Upper lobe of right lung (tissue), 1 donor: ENCODE measurements at regions not wholly inside any gene's neighbourhood (a gene's known extent, or its start where the extent isn't known, plus 50 kb on each side); places are given as distances from the start of the nearest gene placed in this dataset.

Experiments used
- ATAC-seq: fragments of 200-7000 bp; cut with Tn5 transposase; one replicate; pipeline ENCODE4 v1.9.1; 2020; ENCODE audit warnings: mild to moderate bottlenecking, moderate library complexity
- DNase-seq: peaks from one replicate; pipeline ENCODE4 v3.0.0-alpha.2; 2020
- H3K27ac ChIP-seq: fragments of 200-600 bp; one replicate; pipeline ENCODE4 v1.8.0; 2022
- H3K27me3 ChIP-seq: fragments of 200-600 bp; one replicate; pipeline ENCODE4 v1.8.0; 2022; ENCODE audit warnings: mild to moderate bottlenecking
- H3K36me3 ChIP-seq: fragments of 200-600 bp; one replicate; pipeline ENCODE4 v1.8.0; 2022
- H3K4me1 ChIP-seq: fragments of 200-600 bp; one replicate; pipeline ENCODE4 v1.8.0; 2022
- H3K4me3 ChIP-seq: fragments of 200-600 bp; one replicate; pipeline ENCODE4 v1.8.0; 2022; ENCODE audit warnings: mild to moderate bottlenecking
- H3K9me3 ChIP-seq: fragments of 200-600 bp; one replicate; pipeline ENCODE4 v1.8.0; 2022
- intact Hi-C: fragments of 100-400 bp; cut with DNase I; formaldehyde crosslinking; loops from one replicate; pipeline ENCODE4 v1.11.0; 2022
- TF ChIP-seq, protein P1 (sequence below): fragments of 200-600 bp; IDR thresholded peaks from one replicate; pipeline ENCODE4 v1.8.0; 2022; ENCODE audit warnings: antibody characterized with exemption
- donor health status: DM: no; HTN: yes; CAD: no; lungs with severe emphysema.

DNA sequence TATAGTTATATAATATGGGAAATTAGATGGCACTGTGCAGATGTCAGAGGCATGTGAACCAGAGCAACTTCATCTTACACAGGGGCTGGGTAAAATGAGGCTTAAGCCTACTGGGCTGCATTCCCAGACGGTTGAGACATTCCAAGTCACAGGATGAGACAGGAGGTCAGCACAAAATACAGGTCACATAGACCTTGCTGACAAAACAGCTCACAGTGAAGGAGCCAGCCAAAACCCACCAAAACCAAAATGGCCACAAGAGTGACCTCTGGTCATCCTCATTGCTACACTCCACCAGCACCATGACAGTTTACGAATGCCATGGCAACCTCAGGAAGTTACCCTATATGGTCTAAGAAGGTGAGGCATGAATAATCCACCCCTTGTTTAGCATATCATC lies 479.4 kb downstream of the TLR4 start:
- Histone ChIP-seq H3K9me3 (no peaks in the 10 kb centered on the region), H3K4me1 (no peaks in the 10 kb centered on the region), H3K4me3 (no peak overlapping the region), H3K27ac (no peak overlapping the region), H3K36me3 (no peaks in the 10 kb centered on the region), H3K27me3 (no peaks in the 10 kb centered on the region)
- no peak for ATAC-seq
- TF ChIP-seq, protein P1, sequence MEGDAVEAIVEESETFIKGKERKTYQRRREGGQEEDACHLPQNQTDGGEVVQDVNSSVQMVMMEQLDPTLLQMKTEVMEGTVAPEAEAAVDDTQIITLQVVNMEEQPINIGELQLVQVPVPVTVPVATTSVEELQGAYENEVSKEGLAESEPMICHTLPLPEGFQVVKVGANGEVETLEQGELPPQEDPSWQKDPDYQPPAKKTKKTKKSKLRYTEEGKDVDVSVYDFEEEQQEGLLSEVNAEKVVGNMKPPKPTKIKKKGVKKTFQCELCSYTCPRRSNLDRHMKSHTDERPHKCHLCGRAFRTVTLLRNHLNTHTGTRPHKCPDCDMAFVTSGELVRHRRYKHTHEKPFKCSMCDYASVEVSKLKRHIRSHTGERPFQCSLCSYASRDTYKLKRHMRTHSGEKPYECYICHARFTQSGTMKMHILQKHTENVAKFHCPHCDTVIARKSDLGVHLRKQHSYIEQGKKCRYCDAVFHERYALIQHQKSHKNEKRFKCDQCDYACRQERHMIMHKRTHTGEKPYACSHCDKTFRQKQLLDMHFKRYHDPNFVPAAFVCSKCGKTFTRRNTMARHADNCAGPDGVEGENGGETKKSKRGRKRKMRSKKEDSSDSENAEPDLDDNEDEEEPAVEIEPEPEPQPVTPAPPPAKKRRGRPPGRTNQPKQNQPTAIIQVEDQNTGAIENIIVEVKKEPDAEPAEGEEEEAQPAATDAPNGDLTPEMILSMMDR = no peak
- DNase-seq = no peak
- intact Hi-C loops = no loop called here

- DNase-seq (no peak), ATAC-seq (no peak)
- intact Hi-C loops = no loop called here
Observed at GRCh38 chr9:118187408-118187807, 483.2 kb downstream of the TLR4 start.

DNA sequence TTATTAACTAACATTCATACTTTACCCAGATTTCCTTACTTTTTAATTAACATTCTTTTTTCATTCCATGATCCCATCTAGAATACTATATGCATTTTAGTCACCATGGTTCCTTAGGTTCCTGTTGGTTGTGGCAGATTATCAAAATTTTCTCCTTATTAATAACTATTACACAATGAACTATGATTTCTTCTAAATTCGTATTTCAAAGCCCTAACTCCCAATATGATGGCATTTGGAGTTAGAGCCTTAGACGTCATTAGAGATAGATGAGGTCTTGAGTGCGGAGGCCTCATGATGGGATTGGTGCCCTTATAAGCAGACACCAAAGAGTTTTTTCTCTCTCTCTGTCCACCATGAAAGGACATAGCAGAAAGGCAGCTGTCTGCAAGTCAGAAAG lies 485.4 kb downstream of the TLR4 start:
- DNase-seq (no peak), ATAC-seq (no peak)
- H3K27ac ChIP-seq = no peak overlapping the region
- TF ChIP-seq, protein P1 = no peak
- H3K4me3 ChIP-seq = no peak overlapping the region
- intact Hi-C loops = no loop called here
- no peaks in the 10 kb centered on the region for H3K9me3 ChIP-seq
- no peaks in the 10 kb centered on the region for H3K27me3 ChIP-seq
- H3K36me3 ChIP-seq = no peaks in the 10 kb centered on the region
- H3K4me1 ChIP-seq = no peaks in the 10 kb centered on the region

More at GRCh38 chr9:118187408-118187807, 483.2 kb downstream of the TLR4 start:
- H3K4me1 ChIP-seq = no peaks in the 10 kb centered on the region
- H3K27ac ChIP-seq = no peak overlapping the region
- TF ChIP-seq, protein P1 = no peak
- no peaks in the 10 kb centered on the region for H3K36me3 ChIP-seq
- H3K27me3 ChIP-seq = no peaks in the 10 kb centered on the region
- H3K4me3 ChIP-seq = no peak overlapping the region
- no peaks in the 10 kb centered on the region for H3K9me3 ChIP-seq

DNA sequence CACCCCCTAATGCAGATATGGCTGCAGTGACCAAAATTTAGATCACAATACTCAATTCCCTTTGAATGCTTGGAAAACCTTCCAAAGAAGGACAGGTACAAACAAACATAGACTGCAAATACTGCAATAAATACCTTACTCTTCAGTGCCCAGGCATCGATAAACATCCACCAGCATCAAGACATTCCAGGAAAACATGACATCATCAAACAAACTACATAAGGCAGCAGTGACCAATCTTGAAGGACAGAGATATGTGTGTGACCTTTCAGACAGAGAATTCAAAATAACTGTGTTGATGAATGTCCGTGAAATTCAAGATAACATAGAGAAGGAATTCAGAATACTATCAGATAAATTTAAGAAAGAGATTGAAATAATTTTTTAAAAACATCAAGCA lies 488.6 kb downstream of the TLR4 start:
- Histone ChIP-seq H3K27me3 (no peaks in the 10 kb centered on the region), H3K36me3 (no peaks in the 10 kb centered on the region), H3K4me3 (no peak overlapping the region), H3K27ac (no peak overlapping the region), H3K9me3 (peaks cover 5% of the 10 kb centered on the region), H3K4me1 (no peaks in the 10 kb centered on the region)
- ATAC-seq (no peak), DNase-seq (no peak)
- TF ChIP-seq, protein P1 = no peak
- intact Hi-C loops = no loop called here

- no peaks in the 10 kb centered on the region for H3K36me3 ChIP-seq
- ATAC-seq = no peak
- TF ChIP-seq, protein P1 = no peak
- intact Hi-C loops = no loop called here
- H3K27me3 ChIP-seq = no peaks in the 10 kb centered on the region
- no peak for DNase-seq
- H3K27ac ChIP-seq = no peak overlapping the region
- H3K4me3 ChIP-seq = no peak overlapping the region
- no peaks in the 10 kb centered on the region for H3K4me1 ChIP-seq
- no peaks in the 10 kb centered on the region for H3K9me3 ChIP-seq
Observed at GRCh38 chr9:118209343-118209742, 505.1 kb downstream of the TLR4 start.

DNA sequence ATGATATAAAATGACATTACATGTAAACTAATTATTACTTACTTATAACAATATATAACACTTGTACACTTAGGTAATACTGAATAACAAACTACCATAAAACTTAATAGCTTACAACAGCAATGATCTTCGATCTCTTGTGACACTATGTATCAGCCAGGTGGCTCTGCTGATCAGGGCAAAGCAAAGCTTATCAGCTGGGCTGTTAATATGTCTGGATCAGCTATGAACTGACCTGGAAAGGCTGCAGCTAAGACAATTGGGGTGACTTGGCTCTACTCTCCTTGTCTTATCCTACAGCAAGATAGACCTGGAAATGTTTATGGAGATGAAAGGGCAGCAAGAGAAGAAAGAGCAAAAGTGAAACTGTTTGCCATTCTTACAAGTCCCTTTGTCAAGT lies 511.3 kb downstream of the TLR4 start:
- no peak overlapping the region for H3K4me3 ChIP-seq
- no peaks in the 10 kb centered on the region for H3K27me3 ChIP-seq
- H3K4me1 ChIP-seq = no peaks in the 10 kb centered on the region
- H3K36me3 ChIP-seq = no peaks in the 10 kb centered on the region
- intact Hi-C loops = no loop called here
- TF ChIP-seq, protein P1 = no peak
- no peak overlapping the region for H3K27ac ChIP-seq
- H3K9me3 ChIP-seq = no peaks in the 10 kb centered on the region
- DNase-seq = no peak
- no peak for ATAC-seq
